NCI-H526 (cell line): ENCODE measurements at regions not wholly inside any gene's neighbourhood (a gene's known extent, or its start where the extent isn't known, plus 50 kb on each side); places are given as distances from the start of the nearest gene placed in this dataset.

ENCODE experiments used
- DNase-seq, 2 experiments: peaks; one replicate each; lab custom pipeline; 2025; lab: John Stamatoyannopoulos, UW

GRCh38 chr12:126095748-126096510, 1030.7 kb downstream of the AACS start:
- DNase-seq, result no peak

- no peak for DNase-seq
Measured at GRCh38 chr12:126106706-126107105, 1041.5 kb downstream of the AACS start.

GRCh38 chr12:126107659-126108058, 1042.4 kb downstream of the AACS start:
- DNase-seq, result no peak

- DNase-seq, result no peak
Measured at GRCh38 chr12:126108247-126108646, 1043.0 kb downstream of the AACS start.

GRCh38 chr12:126112141-126112540, 1046.9 kb downstream of the AACS start:
- DNase-seq, result no peak

- DNase-seq, result no peak
Measured at GRCh38 chr12:126112849-126113248, 1047.6 kb downstream of the AACS start.

GRCh38 chr12:126114441-126114840, 1049.2 kb downstream of the AACS start:
- no peak for DNase-seq

- no peak for DNase-seq
Measured at GRCh38 chr12:126117502-126117901, 1052.3 kb downstream of the AACS start.

- no peak for DNase-seq
Measured at GRCh38 chr12:126139355-126139754, 1074.1 kb downstream of the AACS start.

- DNase-seq, result no peak
Measured at GRCh38 chr12:126144603-126145002, 1079.4 kb downstream of the AACS start.

GRCh38 chr12:126147321-126147720, 1082.1 kb downstream of the AACS start:
- no peak for DNase-seq

- peak in 1 of 2 experiments; percentile 5 for DNase-seq
Measured at GRCh38 chr12:126156806-126157574, 1091.8 kb downstream of the AACS start.

- peak in 1 of 2 experiments; percentile 1 for DNase-seq
Measured at GRCh38 chr12:126157575-126157966, 1092.3 kb downstream of the AACS start.

- DNase-seq, result no peak
Measured at GRCh38 chr12:126159139-126159538, 1093.9 kb downstream of the AACS start.

- DNase-seq, result no peak
Measured at GRCh38 chr12:126160912-126161311, 1095.7 kb downstream of the AACS start.

- DNase-seq, result no peak
Measured at GRCh38 chr12:126163984-126164383, 1098.7 kb downstream of the AACS start.

GRCh38 chr12:126171937-126172559, 1106.8 kb downstream of the AACS start:
- no peak for DNase-seq

- DNase-seq, result no peak
Measured at GRCh38 chr12:126182619-126183236, 1117.5 kb downstream of the AACS start.

GRCh38 chr12:126185025-126185424, 1119.8 kb downstream of the AACS start:
- DNase-seq, result no peak

- no peak for DNase-seq
Measured at GRCh38 chr12:126189856-126190255, 1124.6 kb downstream of the AACS start.

GRCh38 chr12:126191031-126191891, 1126.0 kb downstream of the AACS start:
- DNase-seq, result no peak
